BE2C (cell line): ENCODE measurements at regions not wholly inside any gene's neighbourhood (a gene's known extent, or its start where the extent isn't known, plus 50 kb on each side); places are given as distances from the start of the nearest gene placed in this dataset.

Source experiments
- DNase-seq: peaks from one replicate; pipeline ENCODE4 v3.0.0-alpha.2; 2020
- H3K27me3 ChIP-seq: fragments of 250-450 bp; sonication (Bioruptor Pico); 2 replicates; pipeline ENCODE4 v1.5.1; 2020; ENCODE audit warnings: mild to moderate bottlenecking
- H3K36me3 ChIP-seq: fragments of 250-450 bp; sonication (Bioruptor Pico); 2 replicates; pipeline ENCODE4 v1.5.1; 2020; ENCODE audit warnings: mild to moderate bottlenecking
- H3K4me1 ChIP-seq: fragments of 250-450 bp; sonication (Bioruptor Pico); 2 replicates; pipeline ENCODE4 v1.5.1; 2020
- H3K4me3 ChIP-seq: 2 replicates; pipeline ENCODE4 v1.5.1; 2011; ENCODE audit warnings: low read depth, low read length
- H3K9me3 ChIP-seq: fragments of 250-450 bp; sonication (Bioruptor Pico); 2 replicates; pipeline ENCODE4 v1.5.1; 2020
- CTCF ChIP-seq: IDR thresholded peaks from 2 replicates; pipeline ENCODE4 v1.5.1; 2012; ENCODE audit warnings: mild to moderate bottlenecking, low read depth, low read length

GRCh38 chr4:10201381-10202223 is 85.0 kb upstream of the WDR1 start:
- TF ChIP-seq CTCF: no peak
- Histone ChIP-seq H3K4me3 (no peak overlapping the region), H3K4me1 (no peaks in the 10 kb centered on the region), H3K27me3 (no peaks in the 10 kb centered on the region), H3K36me3 (no peaks in the 10 kb centered on the region), H3K9me3 (no peaks in the 10 kb centered on the region)
- DNase-seq: no peak

- no peaks in the 10 kb centered on the region for H3K9me3 ChIP-seq
- no peaks in the 10 kb centered on the region for H3K27me3 ChIP-seq
- DNase-seq: no peak
- no peaks in the 10 kb centered on the region for H3K36me3 ChIP-seq
- no peaks in the 10 kb centered on the region for H3K4me1 ChIP-seq
- H3K4me3 ChIP-seq: no peak overlapping the region
- no peak for TF ChIP-seq CTCF
Measured at GRCh38 chr4:10200869-10201268, 84.3 kb upstream of the WDR1 start.

- H3K36me3 ChIP-seq: no peaks in the 10 kb centered on the region
- no peak for DNase-seq
- no peaks in the 10 kb centered on the region for H3K27me3 ChIP-seq
- no peak for TF ChIP-seq CTCF
- H3K9me3 ChIP-seq: no peaks in the 10 kb centered on the region
- no peak overlapping the region for H3K4me3 ChIP-seq
- H3K4me1 ChIP-seq: no peaks in the 10 kb centered on the region
Measured at GRCh38 chr4:10198365-10198764, 81.8 kb upstream of the WDR1 start.

- no peak overlapping the region for H3K4me3 ChIP-seq
- TF ChIP-seq CTCF: no peak
- no peaks in the 10 kb centered on the region for H3K9me3 ChIP-seq
- no peaks in the 10 kb centered on the region for H3K36me3 ChIP-seq
- no peaks in the 10 kb centered on the region for H3K4me1 ChIP-seq
- H3K27me3 ChIP-seq: no peaks in the 10 kb centered on the region
- no peak for DNase-seq
Measured at GRCh38 chr4:10197952-10198351, 81.4 kb upstream of the WDR1 start.

- Histone ChIP-seq H3K36me3 (no peaks in the 10 kb centered on the region), H3K9me3 (no peaks in the 10 kb centered on the region), H3K4me3 (no peak overlapping the region), H3K27me3 (no peaks in the 10 kb centered on the region), H3K4me1 (no peaks in the 10 kb centered on the region)
- TF ChIP-seq CTCF: no peak
- no peak for DNase-seq
Measured at GRCh38 chr4:10196191-10196590, 79.6 kb upstream of the WDR1 start.

GRCh38 chr4:10192331-10192730 is 75.7 kb upstream of the WDR1 start:
- Histone ChIP-seq H3K4me1 (no peaks in the 10 kb centered on the region), H3K27me3 (no peaks in the 10 kb centered on the region), H3K9me3 (no peaks in the 10 kb centered on the region), H3K36me3 (no peaks in the 10 kb centered on the region), H3K4me3 (no peak overlapping the region)
- TF ChIP-seq CTCF: no peak
- DNase-seq: no peak
